GM12878 (cell line): ENCODE measurements at regions not wholly inside any gene's neighbourhood (a gene's known extent, or its start where the extent isn't known, plus 50 kb on each side); places are given as distances from the start of the nearest gene placed in this dataset.
A peak's percentile ranks its signal among the peaks of the same experiment; 100 is the strongest.

Experiments
- ATF7 ChIP-seq: fragments of 450-650 bp; IDR thresholded peaks from 2 replicates; pipeline ENCODE4 v1.6.1; 2016; ENCODE audit warnings: low read depth, mild to moderate bottlenecking
- CUX1 ChIP-seq: IDR thresholded peaks from 2 replicates; pipeline ENCODE4 v1.6.1; 2012; ENCODE audit warnings: improper control_type of control experiment, low read depth, low read length; ENCODE audit not compliant: insufficient replicate concordance
- DPF2 ChIP-seq: fragments of 450-650 bp; IDR thresholded peaks from 2 replicates; pipeline ENCODE4 v1.6.1; 2017; ENCODE audit warnings: mild to moderate bottlenecking
- EP300 ChIP-seq, 2 experiments: fragments of 150-350 bp in 1 of 2; IDR thresholded peaks; 2 replicates each; pipeline ENCODE4 v1.6.1; 2011 to 2012; ENCODE audit warnings: low read depth in 2 of 2, low read length in 2 of 2, borderline replicate concordance in 1 of 2, improper control_type of control experiment in 1 of 2, inconsistent platforms in 1 of 2; ENCODE audit not compliant: control insufficient read depth in 1 of 2
- FOXM1 ChIP-seq: IDR thresholded peaks from 2 replicates; pipeline ENCODE4 v1.6.1; 2012; ENCODE audit warnings: low read depth, mild to moderate bottlenecking, inconsistent platforms, low read length, moderate library complexity
- HDGF ChIP-seq: fragments of 450-650 bp; IDR thresholded peaks from 2 replicates; pipeline ENCODE4 v1.6.1; 2016; ENCODE audit warnings: antibody characterized with exemption
- IKZF1 ChIP-seq: fragments of 450-650 bp; conservative IDR thresholded peaks from 2 replicates; pipeline ENCODE4 v1.6.1; 2017; ENCODE audit warnings: antibody characterized with exemption, mild to moderate bottlenecking
- IKZF2 ChIP-seq, 2 experiments: fragments of 450-650 bp; IDR thresholded peaks; 2 replicates each; pipeline ENCODE4 v1.6.1; 2017; ENCODE audit warnings: mild to moderate bottlenecking in 2 of 2, moderate library complexity in 2 of 2
- MEF2B ChIP-seq: fragments of 450-650 bp; IDR thresholded peaks from 2 replicates; pipeline ENCODE4 v1.6.1; 2018; ENCODE audit warnings: mild to moderate bottlenecking, moderate library complexity; ENCODE audit not compliant: partially characterized antibody, poor library complexity, severe bottlenecking
- MTA2 ChIP-seq: fragments of 450-650 bp; IDR thresholded peaks from 2 replicates; pipeline ENCODE4 v1.6.1; 2016; ENCODE audit warnings: low read depth, mild to moderate bottlenecking, moderate library complexity
- NBN ChIP-seq: fragments of 450-650 bp; IDR thresholded peaks from 2 replicates; pipeline ENCODE4 v1.6.1; 2016
- POLR2AphosphoS2 ChIP-seq: IDR thresholded peaks from 2 replicates; pipeline ENCODE4 v1.6.1; 2011; ENCODE audit warnings: low read depth, mild to moderate bottlenecking, low read length, improper control_type of control experiment, moderate library complexity
- TARDBP ChIP-seq: IDR thresholded peaks from 2 replicates; pipeline ENCODE4 v1.6.1; 2016; ENCODE audit warnings: borderline replicate concordance
- ZBED1 ChIP-seq: IDR thresholded peaks from 2 replicates; pipeline ENCODE4 v1.6.1; 2016; ENCODE audit warnings: borderline replicate concordance
- TF ChIP-seq, protein P1 (sequence below): IDR thresholded peaks from 2 replicates; pipeline ENCODE4 v1.6.1; 2011; ENCODE audit warnings: mild to moderate bottlenecking, low read depth, low read length, moderate library complexity; ENCODE audit not compliant: insufficient replicate concordance
- TF ChIP-seq, protein P2 (sequence below): fragments of 450-650 bp; IDR thresholded peaks from 2 replicates; pipeline ENCODE4 v1.6.1; 2016; ENCODE audit warnings: mild to moderate bottlenecking
- TF ChIP-seq, protein P3 (sequence below): fragments of 450-650 bp; IDR thresholded peaks from 2 replicates; pipeline ENCODE4 v1.6.1; 2017; ENCODE audit warnings: low read depth, mild to moderate bottlenecking, moderate library complexity
- TF ChIP-seq, protein P4 (sequence below): fragments of 450-650 bp; IDR thresholded peaks from 2 replicates; pipeline ENCODE4 v1.6.1; 2014; ENCODE audit warnings: mild to moderate bottlenecking

GRCh38 chr2:7984693-7985353, 697.0 kb upstream of the ID2 start (continued):
- TF ChIP-seq, protein P1, sequence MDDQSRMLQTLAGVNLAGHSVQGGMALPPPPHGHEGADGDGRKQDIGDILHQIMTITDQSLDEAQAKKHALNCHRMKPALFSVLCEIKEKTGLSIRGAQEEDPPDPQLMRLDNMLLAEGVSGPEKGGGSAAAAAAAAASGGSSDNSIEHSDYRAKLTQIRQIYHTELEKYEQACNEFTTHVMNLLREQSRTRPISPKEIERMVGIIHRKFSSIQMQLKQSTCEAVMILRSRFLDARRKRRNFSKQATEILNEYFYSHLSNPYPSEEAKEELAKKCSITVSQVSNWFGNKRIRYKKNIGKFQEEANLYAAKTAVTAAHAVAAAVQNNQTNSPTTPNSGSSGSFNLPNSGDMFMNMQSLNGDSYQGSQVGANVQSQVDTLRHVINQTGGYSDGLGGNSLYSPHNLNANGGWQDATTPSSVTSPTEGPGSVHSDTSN: peak; percentile 79
- TF ChIP-seq MEF2B (peak; percentile 16), IKZF2 (IDR thresholded peaks at IDR 0.05) (peak; percentile 73 to 75), HDGF (0 out of 2 replicates have a peak, but pooled peaks have one; percentile 31), CUX1 (no peak), MTA2 (peak; percentile 89), EP300 (IDR thresholded peaks at IDR 0.05; ENCODE audit: borderline replicate concordance in 1 of 2, control insufficient read depth in 1 of 2, low read depth in 2 of 2, low read length in 2 of 2) (peak; percentile 11 to 39; a peak in 2 of 4 replicates), ATF7 (peak; percentile 80), IKZF1 (peak; percentile 60; the same call in 1 of the 2 replicates), ZBED1 (no peak), DPF2 (peak; percentile 68; the same call in 1 of the 2 replicates), NBN (0 out of 2 replicates have a peak, but pooled peaks have one; percentile 24), FOXM1 (peak; percentile 36; the same call in 1 of the 2 replicates), TARDBP (no peak), POLR2AphosphoS2 (no peak)
- TF ChIP-seq, protein P2, sequence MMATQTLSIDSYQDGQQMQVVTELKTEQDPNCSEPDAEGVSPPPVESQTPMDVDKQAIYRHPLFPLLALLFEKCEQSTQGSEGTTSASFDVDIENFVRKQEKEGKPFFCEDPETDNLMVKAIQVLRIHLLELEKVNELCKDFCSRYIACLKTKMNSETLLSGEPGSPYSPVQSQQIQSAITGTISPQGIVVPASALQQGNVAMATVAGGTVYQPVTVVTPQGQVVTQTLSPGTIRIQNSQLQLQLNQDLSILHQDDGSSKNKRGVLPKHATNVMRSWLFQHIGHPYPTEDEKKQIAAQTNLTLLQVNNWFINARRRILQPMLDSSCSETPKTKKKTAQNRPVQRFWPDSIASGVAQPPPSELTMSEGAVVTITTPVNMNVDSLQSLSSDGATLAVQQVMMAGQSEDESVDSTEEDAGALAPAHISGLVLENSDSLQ: peak; percentile 81
- TF ChIP-seq, protein P3, sequence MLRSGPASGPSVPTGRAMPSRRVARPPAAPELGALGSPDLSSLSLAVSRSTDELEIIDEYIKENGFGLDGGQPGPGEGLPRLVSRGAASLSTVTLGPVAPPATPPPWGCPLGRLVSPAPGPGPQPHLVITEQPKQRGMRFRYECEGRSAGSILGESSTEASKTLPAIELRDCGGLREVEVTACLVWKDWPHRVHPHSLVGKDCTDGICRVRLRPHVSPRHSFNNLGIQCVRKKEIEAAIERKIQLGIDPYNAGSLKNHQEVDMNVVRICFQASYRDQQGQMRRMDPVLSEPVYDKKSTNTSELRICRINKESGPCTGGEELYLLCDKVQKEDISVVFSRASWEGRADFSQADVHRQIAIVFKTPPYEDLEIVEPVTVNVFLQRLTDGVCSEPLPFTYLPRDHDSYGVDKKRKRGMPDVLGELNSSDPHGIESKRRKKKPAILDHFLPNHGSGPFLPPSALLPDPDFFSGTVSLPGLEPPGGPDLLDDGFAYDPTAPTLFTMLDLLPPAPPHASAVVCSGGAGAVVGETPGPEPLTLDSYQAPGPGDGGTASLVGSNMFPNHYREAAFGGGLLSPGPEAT: peak; percentile 79; the same call in 1 of the 2 replicates
- TF ChIP-seq, protein P4, sequence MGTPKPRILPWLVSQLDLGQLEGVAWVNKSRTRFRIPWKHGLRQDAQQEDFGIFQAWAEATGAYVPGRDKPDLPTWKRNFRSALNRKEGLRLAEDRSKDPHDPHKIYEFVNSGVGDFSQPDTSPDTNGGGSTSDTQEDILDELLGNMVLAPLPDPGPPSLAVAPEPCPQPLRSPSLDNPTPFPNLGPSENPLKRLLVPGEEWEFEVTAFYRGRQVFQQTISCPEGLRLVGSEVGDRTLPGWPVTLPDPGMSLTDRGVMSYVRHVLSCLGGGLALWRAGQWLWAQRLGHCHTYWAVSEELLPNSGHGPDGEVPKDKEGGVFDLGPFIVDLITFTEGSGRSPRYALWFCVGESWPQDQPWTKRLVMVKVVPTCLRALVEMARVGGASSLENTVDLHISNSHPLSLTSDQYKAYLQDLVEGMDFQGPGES: no peak
